ENCODE measurements at regions not wholly inside any gene's neighbourhood (a gene's known extent, or its start where the extent isn't known, plus 50 kb on each side); places are given as distances from the start of the nearest gene placed in this dataset.

GRCh38 chr12:34300376-34301250 is 278.3 kb downstream of the ALG10 start:
- TF ChIP-seq, protein P1, sequence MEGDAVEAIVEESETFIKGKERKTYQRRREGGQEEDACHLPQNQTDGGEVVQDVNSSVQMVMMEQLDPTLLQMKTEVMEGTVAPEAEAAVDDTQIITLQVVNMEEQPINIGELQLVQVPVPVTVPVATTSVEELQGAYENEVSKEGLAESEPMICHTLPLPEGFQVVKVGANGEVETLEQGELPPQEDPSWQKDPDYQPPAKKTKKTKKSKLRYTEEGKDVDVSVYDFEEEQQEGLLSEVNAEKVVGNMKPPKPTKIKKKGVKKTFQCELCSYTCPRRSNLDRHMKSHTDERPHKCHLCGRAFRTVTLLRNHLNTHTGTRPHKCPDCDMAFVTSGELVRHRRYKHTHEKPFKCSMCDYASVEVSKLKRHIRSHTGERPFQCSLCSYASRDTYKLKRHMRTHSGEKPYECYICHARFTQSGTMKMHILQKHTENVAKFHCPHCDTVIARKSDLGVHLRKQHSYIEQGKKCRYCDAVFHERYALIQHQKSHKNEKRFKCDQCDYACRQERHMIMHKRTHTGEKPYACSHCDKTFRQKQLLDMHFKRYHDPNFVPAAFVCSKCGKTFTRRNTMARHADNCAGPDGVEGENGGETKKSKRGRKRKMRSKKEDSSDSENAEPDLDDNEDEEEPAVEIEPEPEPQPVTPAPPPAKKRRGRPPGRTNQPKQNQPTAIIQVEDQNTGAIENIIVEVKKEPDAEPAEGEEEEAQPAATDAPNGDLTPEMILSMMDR (IDR thresholded peaks at IDR 0.05; ENCODE audit: unreplicated experiment): peak; percentile 14
- Mint-ChIP-seq H3K27me3 (ENCODE audit: unreplicated experiment) (no peaks in the 10 kb centered on the region), H3K27ac (ENCODE audit: unreplicated experiment) (no peak overlapping the region), H3K9me3 (ENCODE audit: low read depth, unreplicated experiment) (peaks cover 38% of the 10 kb centered on the region), H3K36me3 (ENCODE audit: insufficient read depth, unreplicated experiment) (peaks cover 8% of the 10 kb centered on the region), H3K4me1 (ENCODE audit: low read depth, unreplicated experiment) (no peaks in the 10 kb centered on the region), H3K4me3 (ENCODE audit: low read depth, unreplicated experiment) (no peak overlapping the region)
- no peak for DNase-seq
- intact Hi-C loops (cut with micrococcal nuclease; ENCODE audit: unreplicated experiment): no loop called here
- BruUV-seq (replicated peaks): no TSS peak
- CTCF ChIA-PET: no interaction called here

DNA sequence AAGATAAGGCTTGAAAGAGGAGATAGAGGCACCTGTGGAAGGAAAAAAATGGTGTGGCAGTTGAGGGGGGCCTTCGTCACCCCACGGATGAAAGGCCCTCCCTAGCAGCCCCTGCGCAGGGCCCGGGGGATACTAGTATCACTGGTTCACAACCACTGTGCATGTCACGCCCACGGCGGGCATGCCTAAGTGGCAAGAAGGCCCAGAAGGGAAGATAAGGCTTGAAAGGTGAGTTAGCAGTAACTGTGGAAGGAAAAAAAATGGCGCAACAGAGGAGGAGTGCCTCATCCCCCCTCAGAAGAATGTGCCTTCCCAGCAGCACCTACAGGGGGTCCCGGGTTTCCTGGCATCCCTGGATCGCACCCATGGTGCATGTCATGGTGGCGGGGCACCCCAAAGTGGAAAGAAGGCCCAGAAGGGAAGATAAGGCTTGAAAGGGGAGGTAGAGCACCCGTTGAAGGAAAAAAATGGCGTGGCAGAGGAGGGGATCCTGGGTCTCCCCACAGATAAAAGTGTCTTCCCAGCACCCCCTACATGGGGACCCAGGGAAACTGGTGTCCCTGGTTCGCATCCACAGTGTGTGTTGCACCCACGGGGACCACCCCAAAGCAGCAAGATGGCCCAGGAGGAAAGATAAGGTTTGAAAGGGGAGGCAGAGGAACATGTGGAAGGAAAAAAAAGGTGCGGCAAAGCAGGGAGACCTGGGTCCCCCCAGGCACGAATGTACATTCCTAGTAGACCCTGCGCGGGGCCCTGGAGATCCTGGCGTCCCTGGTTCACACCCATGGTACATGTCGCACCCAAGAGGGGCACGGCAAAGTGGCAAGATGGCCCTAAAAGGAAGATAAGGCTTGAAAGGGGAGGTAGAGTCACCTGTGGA is 279.2 kb downstream of the ALG10 start:
- intact Hi-C loops (cut with micrococcal nuclease; ENCODE audit: unreplicated experiment): no loop called here
- CTCF ChIA-PET: no interaction called here
- H3K9me3 Mint-ChIP-seq (ENCODE audit: low read depth, unreplicated experiment): peaks cover 35% of the 10 kb centered on the region
- no peaks in the 10 kb centered on the region for H3K4me1 Mint-ChIP-seq (ENCODE audit: low read depth, unreplicated experiment)
- H3K4me3 Mint-ChIP-seq (ENCODE audit: low read depth, unreplicated experiment): no peak overlapping the region
- H3K27me3 Mint-ChIP-seq (ENCODE audit: unreplicated experiment): no peaks in the 10 kb centered on the region
- no peak overlapping the region for H3K27ac Mint-ChIP-seq (ENCODE audit: unreplicated experiment)
- no TSS peak for BruUV-seq (replicated peaks)
- peaks cover 14% of the 10 kb centered on the region for H3K36me3 Mint-ChIP-seq (ENCODE audit: insufficient read depth, unreplicated experiment)
- DNase-seq: no peak
- TF ChIP-seq, protein P1 (IDR thresholded peaks at IDR 0.05; ENCODE audit: unreplicated experiment): no peak

DNA sequence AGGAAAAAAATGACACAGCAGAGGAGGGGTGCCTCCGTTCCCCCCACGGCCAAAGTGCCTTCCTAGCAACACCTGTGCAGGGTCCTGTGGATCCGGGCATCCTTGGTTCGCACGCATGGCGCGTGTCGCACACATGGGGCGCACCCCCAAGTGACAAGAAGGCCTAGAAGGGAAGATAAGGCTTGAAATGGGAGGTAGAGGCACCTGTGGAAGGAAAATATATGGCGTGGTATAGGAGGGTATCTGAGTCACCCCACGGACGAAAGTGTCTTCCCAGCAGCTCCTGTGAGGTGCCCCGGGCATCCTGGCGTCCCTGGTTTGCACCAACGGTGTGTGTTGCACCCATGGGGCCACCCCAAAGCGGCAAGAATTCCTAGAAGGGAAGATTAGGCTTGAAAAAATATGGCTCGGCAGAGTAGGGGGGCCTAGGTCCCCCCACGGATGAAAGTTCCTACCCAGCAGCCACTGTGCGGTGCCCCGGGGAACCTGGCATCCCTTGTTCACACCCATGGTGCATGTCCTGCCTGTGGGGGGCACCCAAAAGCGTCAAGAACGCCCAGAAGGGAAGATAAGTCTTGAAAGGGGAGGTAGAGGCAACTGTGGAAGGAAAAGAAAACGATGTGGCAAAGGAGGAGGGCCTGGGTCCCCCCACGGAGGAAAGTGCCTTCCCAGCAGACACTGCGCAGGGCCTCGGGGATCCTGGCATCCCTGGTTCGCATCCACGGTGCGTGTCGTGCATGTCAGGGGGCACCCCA is 280.0 kb downstream of the ALG10 start:
- no peak overlapping the region for H3K27ac Mint-ChIP-seq (ENCODE audit: unreplicated experiment)
- TF ChIP-seq, protein P1 (IDR thresholded peaks at IDR 0.05; ENCODE audit: unreplicated experiment): no peak
- H3K9me3 Mint-ChIP-seq (ENCODE audit: low read depth, unreplicated experiment): peaks cover 38% of the 10 kb centered on the region
- no peaks in the 10 kb centered on the region for H3K4me1 Mint-ChIP-seq (ENCODE audit: low read depth, unreplicated experiment)
- no peak overlapping the region for H3K4me3 Mint-ChIP-seq (ENCODE audit: low read depth, unreplicated experiment)
- H3K27me3 Mint-ChIP-seq (ENCODE audit: unreplicated experiment): no peaks in the 10 kb centered on the region
- H3K36me3 Mint-ChIP-seq (ENCODE audit: insufficient read depth, unreplicated experiment): peaks cover 14% of the 10 kb centered on the region
- no peak for DNase-seq
- no TSS peak for BruUV-seq (replicated peaks)
- intact Hi-C loops (cut with micrococcal nuclease; ENCODE audit: unreplicated experiment): no loop called here
- CTCF ChIA-PET: no interaction called here

- no peak for DNase-seq
- peaks cover 42% of the 10 kb centered on the region for H3K9me3 Mint-ChIP-seq (ENCODE audit: low read depth, unreplicated experiment)
- peaks cover 14% of the 10 kb centered on the region for H3K36me3 Mint-ChIP-seq (ENCODE audit: insufficient read depth, unreplicated experiment)
- intact Hi-C loops (cut with micrococcal nuclease; ENCODE audit: unreplicated experiment): no loop called here
- CTCF ChIA-PET: no interaction called here
- BruUV-seq (replicated peaks): no TSS peak
- TF ChIP-seq, protein P1 (IDR thresholded peaks at IDR 0.05; ENCODE audit: unreplicated experiment): no peak
- H3K27me3 Mint-ChIP-seq (ENCODE audit: unreplicated experiment): no peaks in the 10 kb centered on the region
- no peak overlapping the region for H3K4me3 Mint-ChIP-seq (ENCODE audit: low read depth, unreplicated experiment)
- H3K27ac Mint-ChIP-seq (ENCODE audit: unreplicated experiment): no peak overlapping the region
- no peaks in the 10 kb centered on the region for H3K4me1 Mint-ChIP-seq (ENCODE audit: low read depth, unreplicated experiment)
Measured at GRCh38 chr12:34303091-34303870, 281.0 kb downstream of the ALG10 start.

Measured in Calu3 (cell line).